GM18858 (cell line): ENCODE measurements at regions not wholly inside any gene's neighbourhood (a gene's known extent, or its start where the extent isn't known, plus 50 kb on each side); places are given as distances from the start of the nearest gene placed in this dataset.

Source experiments
- ATAC-seq: cut with Tn5 transposase; IDR thresholded peaks from one replicate; pipeline ENCODE4 v1.9.1; 2021; ENCODE audit not compliant: unreplicated experiment

- ATAC-seq, result no peak
Measured at GRCh38 chr1:216890871-216891270, 167.6 kb upstream of the ESRRG start.

DNA sequence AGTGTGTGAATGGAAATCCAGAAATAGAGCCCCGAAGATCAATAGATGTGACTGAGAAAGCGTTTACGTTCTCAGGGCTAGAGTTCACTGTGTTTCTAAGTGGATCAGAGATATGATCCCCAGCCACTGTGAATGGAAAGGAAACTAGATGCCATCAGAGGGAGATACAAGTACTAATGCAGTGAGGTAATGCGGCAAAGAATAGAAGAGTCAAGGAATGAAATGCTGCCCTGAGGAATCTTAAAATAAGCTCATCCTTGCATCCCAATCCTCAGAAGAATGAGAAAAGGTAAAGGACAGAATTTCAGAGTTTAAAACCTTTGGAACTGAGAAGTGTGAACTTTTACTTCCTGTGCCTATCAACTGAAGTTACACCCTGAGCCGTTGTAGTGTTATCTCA is 165.5 kb upstream of the ESRRG start:
- no peak for ATAC-seq

DNA sequence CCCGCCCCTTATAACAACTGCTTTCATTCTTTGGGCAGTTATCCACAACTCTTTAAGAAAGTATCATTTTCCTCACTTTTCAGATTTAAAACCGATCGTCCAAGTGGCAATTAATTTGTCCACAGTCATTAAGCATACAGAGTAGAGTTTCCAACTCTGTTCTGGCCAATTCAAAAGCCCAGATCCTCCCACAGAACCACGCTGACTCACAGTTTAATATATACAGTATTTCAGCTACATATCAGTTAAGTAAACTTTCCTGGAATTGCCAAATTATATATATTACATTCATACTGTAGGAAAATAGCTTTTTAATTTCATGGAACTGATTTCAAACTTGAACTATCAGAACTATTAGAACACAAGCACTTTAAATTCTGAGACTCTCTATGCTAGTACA is 163.8 kb upstream of the ESRRG start:
- ATAC-seq, result no peak

DNA sequence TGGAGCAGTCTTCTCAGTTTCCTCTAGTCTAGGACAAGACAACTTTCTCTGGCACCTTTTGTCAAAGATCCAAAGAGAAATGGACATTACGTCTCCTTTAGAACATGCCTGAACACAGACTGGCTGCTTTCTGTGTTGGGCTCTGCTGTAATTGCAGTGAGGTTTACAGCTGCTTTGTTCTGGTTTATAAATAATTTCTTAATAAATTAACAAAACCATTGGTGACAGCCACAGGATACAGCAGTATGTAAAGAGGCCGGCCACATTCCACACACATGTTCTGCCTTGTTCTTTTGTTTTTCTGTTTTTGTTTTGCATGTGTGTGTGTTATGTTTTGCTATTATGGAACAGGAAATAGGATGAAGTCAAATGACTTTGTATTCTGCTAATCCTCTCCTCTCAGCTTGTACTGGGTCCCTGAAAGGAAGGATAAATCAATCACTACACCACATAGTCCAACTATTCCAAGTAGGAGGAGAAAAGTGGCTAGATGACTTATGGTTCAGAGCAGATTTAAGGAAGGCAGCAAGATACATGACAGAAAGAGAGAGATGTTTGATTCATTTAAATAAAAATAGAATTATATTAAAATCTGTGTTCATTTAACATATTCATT is 161.5 kb upstream of the ESRRG start:
- ATAC-seq, result no peak

GRCh38 chr1:216883518-216883917 is 160.3 kb upstream of the ESRRG start:
- ATAC-seq, result no peak

DNA sequence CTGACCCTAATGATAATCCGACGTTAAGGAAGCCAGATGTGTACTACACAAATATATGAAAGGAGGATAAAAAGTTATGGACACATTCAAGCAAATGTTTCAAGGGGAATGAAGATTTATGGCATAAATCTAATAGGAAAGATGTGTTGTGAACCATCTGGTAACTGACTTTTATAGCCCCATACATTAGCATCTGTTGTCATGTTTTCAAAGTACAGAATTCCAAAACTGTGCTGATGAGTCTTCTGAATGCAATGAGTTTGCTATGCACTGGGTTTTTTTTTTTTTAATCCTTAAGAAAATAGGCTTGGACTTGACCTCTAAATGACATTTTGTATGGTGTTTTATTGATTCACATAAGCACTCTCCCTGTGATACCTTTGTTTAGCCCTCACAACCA is 158.5 kb upstream of the ESRRG start:
- ATAC-seq, result no peak

GRCh38 chr1:216866714-216867113 is 143.5 kb upstream of the ESRRG start:
- no peak for ATAC-seq

GRCh38 chr1:216855810-216856209 is 132.6 kb upstream of the ESRRG start:
- no peak for ATAC-seq

GRCh38 chr1:216854836-216855484 is 131.7 kb upstream of the ESRRG start:
- ATAC-seq, result no peak

GRCh38 chr1:216851073-216851472 is 127.8 kb upstream of the ESRRG start:
- no peak for ATAC-seq

GRCh38 chr1:216849146-216849545 is 125.9 kb upstream of the ESRRG start:
- ATAC-seq, result no peak

- no peak for ATAC-seq
Measured at GRCh38 chr1:216847397-216848036, 124.3 kb upstream of the ESRRG start.

DNA sequence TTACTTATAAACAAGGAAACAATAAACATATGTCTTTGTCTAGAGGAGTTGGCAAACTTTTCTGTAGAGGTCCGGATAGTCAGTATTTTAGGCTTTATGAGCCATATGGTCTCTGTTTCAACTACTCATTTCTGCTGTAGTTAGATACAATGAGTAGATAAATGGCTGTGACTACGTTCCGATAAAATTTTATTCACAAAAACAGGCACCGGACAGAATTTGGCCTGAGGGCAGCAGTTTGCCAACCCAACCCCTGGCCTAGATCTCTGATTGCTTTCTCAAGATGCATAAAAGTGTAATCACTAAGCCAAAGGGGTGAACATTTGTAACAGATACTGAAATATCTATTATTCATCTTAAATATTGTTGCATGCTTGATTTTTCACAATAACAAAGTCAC is 123.1 kb upstream of the ESRRG start:
- ATAC-seq, result no peak

GRCh38 chr1:216843409-216843808 is 120.2 kb upstream of the ESRRG start:
- no peak for ATAC-seq

- no peak for ATAC-seq
Measured at GRCh38 chr1:216841165-216841564, 117.9 kb upstream of the ESRRG start.

DNA sequence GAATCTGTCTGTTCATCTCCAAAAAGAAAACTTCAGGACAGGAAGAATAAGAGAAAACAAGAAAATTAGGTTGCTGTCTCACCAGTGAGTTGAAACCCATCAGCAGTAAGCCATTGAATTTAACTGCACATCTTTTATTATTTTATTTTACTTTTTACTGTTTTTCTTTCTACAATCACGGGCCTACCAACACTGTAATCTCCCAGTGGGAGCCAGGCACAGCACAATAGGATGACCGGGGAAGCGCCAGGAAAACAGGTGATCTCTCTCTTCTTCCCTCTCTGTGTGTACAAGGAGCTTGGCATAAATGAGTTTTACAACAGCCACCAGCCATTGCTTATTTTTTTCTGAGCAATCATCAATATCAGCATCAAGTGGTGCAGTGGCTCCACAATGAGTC is 113.1 kb upstream of the ESRRG start:
- ATAC-seq, result no peak

- ATAC-seq, result no peak
Measured at GRCh38 chr1:216833509-216833908, 110.3 kb upstream of the ESRRG start.

- no peak for ATAC-seq
Measured at GRCh38 chr1:216832192-216832591, 109.0 kb upstream of the ESRRG start.

- no peak for ATAC-seq
Measured at GRCh38 chr1:216830424-216831210, 107.4 kb upstream of the ESRRG start.

DNA sequence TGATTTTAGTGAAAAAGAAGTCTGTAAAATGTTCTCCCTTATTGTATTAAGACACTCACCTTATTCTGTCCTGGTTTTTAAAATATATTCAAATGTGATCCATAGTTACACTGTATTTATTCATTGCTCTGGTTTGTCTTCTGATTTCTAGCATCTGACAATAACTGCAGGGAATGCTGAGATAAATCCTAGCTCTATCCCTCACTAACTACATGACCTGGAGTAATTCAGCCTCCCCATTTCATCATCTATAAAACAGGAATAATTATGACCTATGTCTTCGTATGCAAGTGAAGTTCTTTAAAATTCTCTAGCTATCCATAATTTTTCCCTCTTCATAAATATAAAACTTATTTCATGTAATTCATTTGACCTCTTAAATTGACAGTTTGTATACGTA is 104.0 kb upstream of the ESRRG start:
- no peak for ATAC-seq

DNA sequence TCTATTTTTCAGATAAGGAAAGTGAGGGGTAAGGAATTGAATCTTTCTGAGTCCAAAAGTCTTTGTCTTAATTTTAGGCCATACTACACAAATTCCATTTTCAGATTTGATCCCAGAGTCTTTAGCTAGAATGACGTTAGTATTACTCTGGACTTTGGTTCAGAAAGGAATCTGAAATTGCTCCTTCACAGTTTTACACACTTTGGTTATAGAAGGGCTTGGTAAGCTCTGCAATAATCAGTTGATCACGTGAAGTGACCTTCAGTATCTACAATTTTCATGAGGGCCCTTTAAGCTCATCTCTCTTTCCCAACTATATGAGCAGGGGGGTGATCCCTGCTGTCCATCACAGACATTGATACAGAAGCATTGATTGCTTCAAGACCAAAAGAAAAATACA is 103.4 kb upstream of the ESRRG start:
- no peak for ATAC-seq

- no peak for ATAC-seq
Measured at GRCh38 chr1:216826214-216826613, 103.0 kb upstream of the ESRRG start.
